ENCODE measurements at regions not wholly inside any gene's neighbourhood (a gene's known extent, or its start where the extent isn't known, plus 50 kb on each side); places are given as distances from the start of the nearest gene placed in this dataset.

DNA sequence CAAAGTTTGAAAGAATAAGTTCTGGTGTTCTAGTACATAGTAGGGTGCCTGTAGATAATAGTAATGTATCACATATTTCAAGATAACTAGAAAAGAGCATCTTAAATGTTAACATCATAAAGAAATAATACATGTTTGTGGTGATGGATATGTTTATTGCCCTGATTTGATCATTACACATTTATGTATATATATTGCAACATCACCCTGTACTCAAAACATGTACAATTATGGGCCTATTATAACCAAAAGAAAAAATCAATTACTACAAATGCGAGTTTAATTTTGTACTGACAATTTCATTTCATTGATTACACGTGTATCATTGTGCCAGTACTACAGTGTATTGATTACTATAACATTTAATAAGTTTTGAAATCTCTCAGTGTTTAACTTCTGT, 609.2 kb upstream of the BRINP3 start:
- TF ChIP-seq, protein P1, sequence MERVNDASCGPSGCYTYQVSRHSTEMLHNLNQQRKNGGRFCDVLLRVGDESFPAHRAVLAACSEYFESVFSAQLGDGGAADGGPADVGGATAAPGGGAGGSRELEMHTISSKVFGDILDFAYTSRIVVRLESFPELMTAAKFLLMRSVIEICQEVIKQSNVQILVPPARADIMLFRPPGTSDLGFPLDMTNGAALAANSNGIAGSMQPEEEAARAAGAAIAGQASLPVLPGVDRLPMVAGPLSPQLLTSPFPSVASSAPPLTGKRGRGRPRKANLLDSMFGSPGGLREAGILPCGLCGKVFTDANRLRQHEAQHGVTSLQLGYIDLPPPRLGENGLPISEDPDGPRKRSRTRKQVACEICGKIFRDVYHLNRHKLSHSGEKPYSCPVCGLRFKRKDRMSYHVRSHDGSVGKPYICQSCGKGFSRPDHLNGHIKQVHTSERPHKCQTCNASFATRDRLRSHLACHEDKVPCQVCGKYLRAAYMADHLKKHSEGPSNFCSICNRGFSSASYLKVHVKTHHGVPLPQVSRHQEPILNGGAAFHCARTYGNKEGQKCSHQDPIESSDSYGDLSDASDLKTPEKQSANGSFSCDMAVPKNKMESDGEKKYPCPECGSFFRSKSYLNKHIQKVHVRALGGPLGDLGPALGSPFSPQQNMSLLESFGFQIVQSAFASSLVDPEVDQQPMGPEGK (CRISPR knock-in tag; IDR thresholded peaks at IDR 0.05; ENCODE audit: borderline replicate concordance): no peak
- TF ChIP-seq ZNF70 (CRISPR knock-in tag; IDR thresholded peaks at IDR 0.05) (no peak), BACH2 (CRISPR knock-in tag; IDR thresholded peaks at IDR 0.05; ENCODE audit: borderline replicate concordance) (no peak), ESRRG (CRISPR knock-in tag; IDR thresholded peaks at IDR 0.05) (no peak), ZFP30 (CRISPR knock-in tag; IDR thresholded peaks at IDR 0.05) (no peak), RARB (CRISPR knock-in tag; IDR thresholded peaks at IDR 0.05) (no peak), ARNTL (CRISPR knock-in tag; IDR thresholded peaks at IDR 0.05; ENCODE audit: borderline replicate concordance, low read depth) (no peak), ZC3H10 (CRISPR knock-in tag; IDR thresholded peaks at IDR 0.05) (no peak), TOX (CRISPR knock-in tag; IDR thresholded peaks at IDR 0.05; ENCODE audit: borderline replicate concordance) (no peak), ZNF565 (CRISPR knock-in tag; conservative IDR thresholded peaks at IDR 0.05; ENCODE audit: low read depth) (no peak), ZFP3 (CRISPR knock-in tag; IDR thresholded peaks at IDR 0.05) (no peak)
- TF ChIP-seq, protein P2, sequence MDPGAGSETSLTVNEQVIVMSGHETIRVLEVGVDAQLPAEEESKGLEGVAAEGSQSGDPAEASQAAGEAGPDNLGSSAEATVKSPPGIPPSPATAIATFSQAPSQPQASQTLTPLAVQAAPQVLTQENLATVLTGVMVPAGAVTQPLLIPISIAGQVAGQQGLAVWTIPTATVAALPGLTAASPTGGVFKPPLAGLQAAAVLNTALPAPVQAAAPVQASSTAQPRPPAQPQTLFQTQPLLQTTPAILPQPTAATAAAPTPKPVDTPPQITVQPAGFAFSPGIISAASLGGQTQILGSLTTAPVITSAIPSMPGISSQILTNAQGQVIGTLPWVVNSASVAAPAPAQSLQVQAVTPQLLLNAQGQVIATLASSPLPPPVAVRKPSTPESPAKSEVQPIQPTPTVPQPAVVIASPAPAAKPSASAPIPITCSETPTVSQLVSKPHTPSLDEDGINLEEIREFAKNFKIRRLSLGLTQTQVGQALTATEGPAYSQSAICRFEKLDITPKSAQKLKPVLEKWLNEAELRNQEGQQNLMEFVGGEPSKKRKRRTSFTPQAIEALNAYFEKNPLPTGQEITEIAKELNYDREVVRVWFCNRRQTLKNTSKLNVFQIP (CRISPR knock-in tag; IDR thresholded peaks at IDR 0.05; ENCODE audit: borderline replicate concordance, low read depth): no peak
- TF ChIP-seq, protein P3, sequence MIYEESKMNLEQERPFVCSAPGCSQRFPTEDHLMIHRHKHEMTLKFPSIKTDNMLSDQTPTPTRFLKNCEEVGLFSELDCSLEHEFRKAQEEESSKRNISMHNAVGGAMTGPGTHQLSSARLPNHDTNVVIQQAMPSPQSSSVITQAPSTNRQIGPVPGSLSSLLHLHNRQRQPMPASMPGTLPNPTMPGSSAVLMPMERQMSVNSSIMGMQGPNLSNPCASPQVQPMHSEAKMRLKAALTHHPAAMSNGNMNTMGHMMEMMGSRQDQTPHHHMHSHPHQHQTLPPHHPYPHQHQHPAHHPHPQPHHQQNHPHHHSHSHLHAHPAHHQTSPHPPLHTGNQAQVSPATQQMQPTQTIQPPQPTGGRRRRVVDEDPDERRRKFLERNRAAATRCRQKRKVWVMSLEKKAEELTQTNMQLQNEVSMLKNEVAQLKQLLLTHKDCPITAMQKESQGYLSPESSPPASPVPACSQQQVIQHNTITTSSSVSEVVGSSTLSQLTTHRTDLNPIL (CRISPR knock-in tag; IDR thresholded peaks at IDR 0.05; ENCODE audit: low read depth): no peak

Measured in SK-N-SH treated with all-trans-retinoic acid at 6 μM for 48 hours (cell line).